ENCODE measurements at regions not wholly inside any gene's neighbourhood (a gene's known extent, or its start where the extent isn't known, plus 50 kb on each side); places are given as distances from the start of the nearest gene placed in this dataset.
"Not testable (repeated sequence)": the region's sequence is repeated elsewhere in the genome, so short reads cannot be mapped to it uniquely, and the experiment has no call there.

DNA sequence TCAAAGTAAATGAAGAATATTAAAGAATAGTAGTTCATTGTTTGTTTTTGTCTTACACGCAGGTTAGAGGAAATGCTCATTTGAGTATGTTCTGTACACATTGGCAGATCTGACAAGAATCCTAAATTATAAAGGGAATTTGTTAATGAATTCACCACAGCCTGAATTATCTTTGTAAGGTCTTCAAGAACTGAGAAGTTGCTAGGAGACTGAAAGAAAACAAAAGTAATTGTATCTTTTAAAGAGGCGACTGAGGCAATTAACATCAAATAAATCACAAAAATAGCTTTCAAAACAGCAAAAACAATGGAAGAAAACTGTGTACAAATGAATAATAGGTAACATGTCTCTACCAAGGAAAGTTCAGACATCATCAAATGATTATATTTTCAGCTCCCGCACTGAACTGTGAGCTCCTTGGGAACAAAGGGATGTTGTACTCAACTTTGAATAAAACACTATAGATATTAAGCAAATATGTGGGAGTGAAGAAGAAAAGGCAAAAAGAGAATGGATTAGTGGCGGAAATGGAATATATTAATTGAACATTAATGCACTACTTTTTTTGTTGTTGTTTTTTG lies 51.7 kb upstream of the ATIC start:
- H3K9ac ChIP-seq: no peak overlapping the region
- H3K27me3 ChIP-seq (replicated peaks; ENCODE audit: insufficient read depth): no peaks in the 10 kb centered on the region
- H3K9me3 ChIP-seq (ENCODE audit: low read depth): no peaks in the 10 kb centered on the region
- H3K4me1 ChIP-seq (ENCODE audit: insufficient read depth): no peaks in the 10 kb centered on the region
- no peaks in the 10 kb centered on the region for H3K79me2 ChIP-seq (ENCODE audit: insufficient read depth)
- H4K20me1 ChIP-seq (ENCODE audit: insufficient read depth): no peaks in the 10 kb centered on the region
- H3K36me3 ChIP-seq (ENCODE audit: low read depth): no peaks in the 10 kb centered on the region
- no peak overlapping the region for H2AFZ ChIP-seq
- DNase-seq: no peak
- TF ChIP-seq EZH2phosphoT487 (IDR thresholded peaks at IDR 0.05; ENCODE audit: insufficient read depth, low read depth) (no peak), EZH2 (IDR thresholded peaks at IDR 0.05; ENCODE audit: insufficient read depth, poor library complexity, severe bottlenecking) (no peak)
- H3K4me3 ChIP-seq: no peak overlapping the region
- 45 to 47% methylated on average over 4 of the region's 4 CpGs for WGBS, 2 experiments (ENCODE audit: low coverage in 1 of 2, low lambda C conversion rate in 2 of 2, missing lambda C conversion rate in 2 of 2)
- in situ Hi-C loops (cut with MboI): loop anchor here (10.0 kb wide), 1 partner anchor 295 kb away; no protein-coding TSS in a partner anchor
- no peaks in the 10 kb centered on the region for H3F3A ChIP-seq (ENCODE audit: insufficient read depth)
- no peak overlapping the region for H3K4me2 ChIP-seq (ENCODE audit: unreplicated experiment)
- H3K9me2 ChIP-seq (ENCODE audit: insufficient read depth): no peaks in the 10 kb centered on the region
- H3K27ac ChIP-seq: no peak overlapping the region

GRCh38 chr2:215249501-215249900 lies 62.4 kb upstream of the ATIC start:
- Histone ChIP-seq H3K9me3 (ENCODE audit: low read depth) (no peaks in the 10 kb centered on the region), H3K9ac (no peak overlapping the region), H4K20me1 (ENCODE audit: insufficient read depth) (no peaks in the 10 kb centered on the region), H3K79me2 (ENCODE audit: insufficient read depth) (no peaks in the 10 kb centered on the region), H3K4me3 (no peak overlapping the region), H3K4me1 (ENCODE audit: insufficient read depth) (no peaks in the 10 kb centered on the region), H3K36me3 (ENCODE audit: low read depth) (no peaks in the 10 kb centered on the region), H3K27me3 (replicated peaks; ENCODE audit: insufficient read depth) (no peaks in the 10 kb centered on the region), H3K9me2 (ENCODE audit: insufficient read depth) (no peaks in the 10 kb centered on the region), H3K27ac (no peak overlapping the region), H3F3A (ENCODE audit: insufficient read depth) (no peaks in the 10 kb centered on the region), H2AFZ (no peak overlapping the region), H3K4me2 (ENCODE audit: unreplicated experiment) (no peak overlapping the region)
- DNase-seq: no peak
- WGBS, 2 experiments (ENCODE audit: low coverage in 1 of 2, low lambda C conversion rate in 2 of 2, missing lambda C conversion rate in 2 of 2): 54 to 73% methylated on average over 2 of the region's 2 CpGs
- TF ChIP-seq EZH2phosphoT487 (IDR thresholded peaks at IDR 0.05; ENCODE audit: insufficient read depth, low read depth) (no peak), EZH2 (IDR thresholded peaks at IDR 0.05; ENCODE audit: insufficient read depth, poor library complexity, severe bottlenecking) (no peak)
- in situ Hi-C loops (cut with MboI): no loop called here

GRCh38 chr2:215245919-215246318 lies 65.9 kb upstream of the ATIC start:
- H3K4me3 ChIP-seq; H3K27me3 ChIP-seq (replicated peaks; ENCODE audit: insufficient read depth); H3K9ac ChIP-seq; H4K20me1 ChIP-seq (ENCODE audit: insufficient read depth); H3K79me2 ChIP-seq (ENCODE audit: insufficient read depth); H2AFZ ChIP-seq; H3K36me3 ChIP-seq (ENCODE audit: low read depth); H3K4me2 ChIP-seq (ENCODE audit: unreplicated experiment); DNase-seq; H3K9me3 ChIP-seq (ENCODE audit: low read depth); H3F3A ChIP-seq (ENCODE audit: insufficient read depth); in situ Hi-C loops (cut with MboI); H3K27ac ChIP-seq; H3K4me1 ChIP-seq (ENCODE audit: insufficient read depth); H3K9me2 ChIP-seq (ENCODE audit: insufficient read depth): not testable (repeated sequence)
- whole genome bisulfite sequencing, 2 experiments (ENCODE audit: low coverage in 1 of 2, low lambda C conversion rate in 2 of 2, missing lambda C conversion rate in 2 of 2): 72% methylated on average over 12 to 20 of the region's 20 CpGs

DNA sequence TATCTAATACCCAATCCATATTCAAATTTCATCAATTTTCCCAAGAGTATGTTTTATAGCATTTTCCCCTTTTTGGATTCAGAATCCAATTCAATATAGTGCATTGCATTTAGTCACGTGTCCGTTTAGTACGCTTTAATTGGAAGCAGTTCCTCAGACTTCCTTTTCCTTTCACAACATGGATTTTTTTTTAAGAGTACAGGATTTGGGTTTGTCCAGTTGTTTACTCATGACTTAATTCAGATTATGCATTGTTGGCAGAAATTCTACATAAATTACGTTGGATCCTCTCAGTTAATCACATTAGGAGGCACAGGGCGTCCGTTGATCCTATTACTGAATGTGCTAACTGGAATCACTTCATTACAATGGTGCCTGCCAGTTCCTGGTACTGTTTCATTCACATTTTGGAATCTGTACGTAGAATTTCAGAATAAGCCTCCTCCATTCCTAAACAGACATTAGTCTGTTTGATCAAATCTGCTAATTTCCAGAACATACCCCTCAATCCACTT lies 70.0 kb upstream of the ATIC start:
- WGBS, 2 experiments (ENCODE audit: low coverage in 1 of 2, low lambda C conversion rate in 2 of 2, missing lambda C conversion rate in 2 of 2): 14 to 19% methylated on average over 7 of the region's 7 CpGs
- Histone ChIP-seq H3K27ac (no peak overlapping the region), H4K20me1 (ENCODE audit: insufficient read depth) (no peaks in the 10 kb centered on the region), H3K4me1 (ENCODE audit: insufficient read depth) (no peaks in the 10 kb centered on the region), H3K79me2 (ENCODE audit: insufficient read depth) (no peaks in the 10 kb centered on the region), H3K9ac (no peak overlapping the region), H3K36me3 (ENCODE audit: low read depth) (no peaks in the 10 kb centered on the region), H3K4me2 (ENCODE audit: unreplicated experiment) (no peak overlapping the region), H2AFZ (0 out of 2 replicates have a peak overlapping the region, but pooled peaks have one; percentile 0), H3K9me3 (ENCODE audit: low read depth) (no peaks in the 10 kb centered on the region), H3F3A (ENCODE audit: insufficient read depth) (no peaks in the 10 kb centered on the region), H3K4me3 (no peak overlapping the region), H3K27me3 (replicated peaks; ENCODE audit: insufficient read depth) (peaks cover 5% of the 10 kb centered on the region; the same call in 1 of the 2 replicates), H3K9me2 (ENCODE audit: insufficient read depth) (no peaks in the 10 kb centered on the region)
- in situ Hi-C loops (cut with MboI): no loop called here
- DNase-seq: no peak
- TF ChIP-seq EZH2 (IDR thresholded peaks at IDR 0.05; ENCODE audit: insufficient read depth, poor library complexity, severe bottlenecking): no peak
- no peak for TF ChIP-seq EZH2phosphoT487 (IDR thresholded peaks at IDR 0.05; ENCODE audit: insufficient read depth, low read depth)
